ENCODE measurements at regions not wholly inside any gene's neighbourhood (a gene's known extent, or its start where the extent isn't known, plus 50 kb on each side); places are given as distances from the start of the nearest gene placed in this dataset.

DNA sequence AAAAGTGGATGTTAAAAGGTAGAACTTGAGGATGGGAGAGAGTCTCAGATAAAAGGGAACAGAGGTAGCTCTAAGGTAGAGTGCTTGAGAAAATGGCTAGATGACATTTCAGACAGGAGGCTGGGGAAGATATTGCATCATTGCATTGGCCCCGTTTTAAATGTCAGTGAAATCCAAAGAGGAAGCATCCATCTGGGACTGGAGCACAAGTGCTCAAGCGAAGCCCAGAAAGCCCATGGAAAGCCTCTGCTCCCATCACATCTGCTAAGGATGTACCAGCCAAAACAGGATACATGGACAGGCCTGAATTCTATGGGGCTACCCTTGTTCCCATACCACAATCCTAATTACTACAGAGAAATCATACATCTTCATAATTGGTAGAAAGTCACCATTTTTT lies 581.5 kb upstream of the TMEM132C start:
- no peaks in the 10 kb centered on the region for H3K36me3 Mint-ChIP-seq
- Histone ChIP-seq H3K36me3 (ENCODE audit: control insufficient read depth, insufficient read depth, low read length) (no peaks in the 10 kb centered on the region), H3K4me1 (ENCODE audit: control insufficient read depth, insufficient read depth, low read length, poor library complexity, severe bottlenecking) (no peaks in the 10 kb centered on the region), H3K27ac (ENCODE audit: insufficient read depth, low read length, poor library complexity, severe bottlenecking) (no peak overlapping the region), H3K4me3 (ENCODE audit: low read depth, low read length) (no peak overlapping the region), H3K27me3 (ENCODE audit: control insufficient read depth, insufficient read depth, low read length) (no peaks in the 10 kb centered on the region), H3K9me3 (ENCODE audit: control insufficient read depth in 2 of 2, low read length in 2 of 2) (no peaks in the 10 kb centered on the region)
- no peak for ATAC-seq (ENCODE audit: low read depth in 2 of 2)
- no peaks in the 10 kb centered on the region for H3K4me1 Mint-ChIP-seq
- DNase-seq: no peak
- no peaks in the 10 kb centered on the region for H3K27me3 Mint-ChIP-seq
- peaks cover 0 to 9% (median 0%) of the 10 kb centered on the region in 7 donors for H3K9me3 Mint-ChIP-seq
- no peak overlapping the region for H3K4me3 Mint-ChIP-seq
- no peak overlapping the region for H3K27ac Mint-ChIP-seq

DNA sequence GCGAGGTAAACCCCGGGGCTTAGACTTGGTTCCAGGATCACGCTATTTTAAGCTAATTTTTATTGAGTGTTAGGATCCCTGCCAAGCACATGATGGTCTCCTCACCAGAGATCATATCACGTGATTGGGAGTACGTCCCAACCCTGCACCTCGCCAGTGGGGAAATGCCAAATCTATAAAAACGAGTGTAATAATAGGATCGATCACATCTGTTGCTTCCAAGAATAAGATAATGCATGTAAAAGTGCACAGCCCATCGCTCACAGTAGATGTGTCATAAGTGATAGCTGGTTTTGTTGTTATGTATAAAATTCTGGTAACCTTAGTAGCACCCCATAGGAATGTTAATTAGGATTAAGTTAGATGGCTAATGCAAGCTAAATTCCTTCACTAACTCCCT lies 581.0 kb upstream of the TMEM132C start:
- H3K4me1 ChIP-seq (ENCODE audit: control insufficient read depth, insufficient read depth, low read length, poor library complexity, severe bottlenecking): no peaks in the 10 kb centered on the region
- ATAC-seq (ENCODE audit: low read depth in 2 of 2): no peak
- H3K27ac Mint-ChIP-seq: no peak overlapping the region
- H3K27ac ChIP-seq (ENCODE audit: insufficient read depth, low read length, poor library complexity, severe bottlenecking): no peak overlapping the region
- DNase-seq: no peak
- no peaks in the 10 kb centered on the region for H3K9me3 ChIP-seq (ENCODE audit: control insufficient read depth in 2 of 2, low read length in 2 of 2)
- H3K27me3 Mint-ChIP-seq: no peaks in the 10 kb centered on the region
- peaks cover 0 to 9% (median under 1%) of the 10 kb centered on the region in 7 donors for H3K9me3 Mint-ChIP-seq
- H3K4me1 Mint-ChIP-seq: no peaks in the 10 kb centered on the region
- H3K4me3 Mint-ChIP-seq: no peak overlapping the region
- no peaks in the 10 kb centered on the region for H3K36me3 Mint-ChIP-seq
- no peaks in the 10 kb centered on the region for H3K27me3 ChIP-seq (ENCODE audit: control insufficient read depth, insufficient read depth, low read length)
- H3K36me3 ChIP-seq (ENCODE audit: control insufficient read depth, insufficient read depth, low read length): no peaks in the 10 kb centered on the region
- H3K4me3 ChIP-seq (ENCODE audit: low read depth, low read length): no peak overlapping the region

DNA sequence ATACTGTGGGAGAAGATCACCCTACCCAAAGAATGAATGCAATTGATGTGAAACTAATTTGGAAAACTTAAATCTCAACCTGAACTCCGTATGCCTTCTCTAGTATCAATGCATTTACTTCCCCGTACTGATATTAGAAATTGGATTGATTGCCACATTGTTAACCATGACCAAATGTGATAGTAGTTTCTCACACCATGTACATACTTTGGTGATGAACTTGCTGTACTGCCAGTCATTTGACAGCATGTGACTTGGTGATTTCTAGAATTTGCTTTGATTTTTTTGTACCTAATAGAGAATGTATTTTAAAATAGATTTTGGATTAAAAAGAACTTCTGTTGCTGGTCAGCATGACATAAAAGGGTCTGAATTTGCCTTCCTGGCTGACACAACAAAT lies 579.8 kb upstream of the TMEM132C start:
- DNase-seq (no peak), ATAC-seq (ENCODE audit: low read depth in 2 of 2) (no peak)
- Histone ChIP-seq H3K36me3 (ENCODE audit: control insufficient read depth, insufficient read depth, low read length) (no peaks in the 10 kb centered on the region), H3K4me1 (ENCODE audit: control insufficient read depth, insufficient read depth, low read length, poor library complexity, severe bottlenecking) (no peaks in the 10 kb centered on the region), H3K27ac (ENCODE audit: insufficient read depth, low read length, poor library complexity, severe bottlenecking) (no peak overlapping the region), H3K9me3 (ENCODE audit: control insufficient read depth in 2 of 2, low read length in 2 of 2) (no peaks in the 10 kb centered on the region), H3K27me3 (ENCODE audit: control insufficient read depth, insufficient read depth, low read length) (no peaks in the 10 kb centered on the region), H3K4me3 (ENCODE audit: low read depth, low read length) (no peak overlapping the region)
- Mint-ChIP-seq H3K27ac (no peak overlapping the region), H3K4me3 (no peak overlapping the region), H3K36me3 (no peaks in the 10 kb centered on the region), H3K9me3 (peaks cover 0 to 13% (median 4%) of the 10 kb centered on the region in 7 donors), H3K27me3 (no peaks in the 10 kb centered on the region), H3K4me1 (no peaks in the 10 kb centered on the region)

DNA sequence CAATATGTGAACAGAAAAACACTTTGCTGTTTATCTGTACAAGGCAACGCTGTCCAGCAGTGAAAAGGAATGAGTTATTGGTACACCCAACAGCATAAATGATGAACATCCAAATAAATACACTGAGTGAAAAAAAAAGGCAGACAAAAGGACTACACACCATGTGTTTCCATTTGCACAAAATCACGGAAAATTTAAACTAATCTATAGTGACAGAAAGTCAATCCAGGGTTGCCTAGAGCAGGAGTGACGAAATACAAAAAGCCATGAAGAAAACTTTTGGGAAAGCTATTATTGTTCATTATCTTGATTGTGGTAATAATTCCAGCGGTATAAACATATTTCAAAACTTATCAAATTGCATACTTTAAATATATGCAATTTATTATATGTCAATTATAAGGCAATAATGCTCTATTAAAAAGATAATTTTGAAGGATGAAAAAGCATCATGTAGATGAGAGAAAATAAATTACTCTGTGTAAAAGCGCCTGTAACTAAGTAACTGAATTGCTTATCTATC lies 578.0 kb upstream of the TMEM132C start:
- H3K27ac ChIP-seq (ENCODE audit: insufficient read depth, low read length, poor library complexity, severe bottlenecking): no peak overlapping the region

DNA sequence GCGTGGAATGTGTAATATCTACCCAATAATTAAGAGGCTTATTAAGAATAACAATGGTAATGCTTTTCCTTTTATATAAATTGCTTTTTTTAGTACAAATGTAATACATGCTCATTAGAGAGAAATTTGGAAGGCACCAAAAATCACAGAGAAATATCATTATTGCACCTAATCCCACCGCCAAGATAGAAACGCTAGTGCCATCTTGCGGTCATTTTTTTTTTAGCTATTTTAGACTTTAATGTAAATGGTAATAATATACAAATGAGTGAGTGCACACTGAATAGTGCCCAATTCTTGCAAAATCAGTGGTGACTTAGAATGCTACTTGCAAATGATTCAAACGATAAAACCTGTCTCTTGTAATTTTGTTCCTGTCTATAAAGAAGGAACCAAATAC lies 576.8 kb upstream of the TMEM132C start:
- H3K4me1 ChIP-seq (ENCODE audit: control insufficient read depth, insufficient read depth, low read length, poor library complexity, severe bottlenecking): no peaks in the 10 kb centered on the region
- H3K27me3 Mint-ChIP-seq: no peaks in the 10 kb centered on the region
- no peak overlapping the region for H3K27ac Mint-ChIP-seq
- no peaks in the 10 kb centered on the region for H3K4me1 Mint-ChIP-seq
- no peaks in the 10 kb centered on the region for H3K36me3 Mint-ChIP-seq
- H3K27ac ChIP-seq (ENCODE audit: insufficient read depth, low read length, poor library complexity, severe bottlenecking): no peak overlapping the region
- H3K4me3 ChIP-seq (ENCODE audit: low read depth, low read length): no peak overlapping the region
- ATAC-seq (ENCODE audit: low read depth in 2 of 2) (no peak), DNase-seq (no peak)
- H3K36me3 ChIP-seq (ENCODE audit: control insufficient read depth, insufficient read depth, low read length): no peaks in the 10 kb centered on the region
- no peaks in the 10 kb centered on the region for H3K27me3 ChIP-seq (ENCODE audit: control insufficient read depth, insufficient read depth, low read length)
- no peak overlapping the region for H3K4me3 Mint-ChIP-seq
- H3K9me3 ChIP-seq (ENCODE audit: control insufficient read depth in 2 of 2, low read length in 2 of 2): no peaks in the 10 kb centered on the region
- peaks cover 0 to 7% (median 2%) of the 10 kb centered on the region in 7 donors for H3K9me3 Mint-ChIP-seq

More for the DNA sequence above, 578.0 kb upstream of the TMEM132C start:
- Mint-ChIP-seq H3K27me3 (no peaks in the 10 kb centered on the region), H3K4me3 (peak overlapping the region in 1 of 4 donors; percentile 21), H3K27ac (no peak overlapping the region), H3K9me3 (peaks cover 0 to 7% (median 4%) of the 10 kb centered on the region in 7 donors), H3K36me3 (no peaks in the 10 kb centered on the region), H3K4me1 (no peaks in the 10 kb centered on the region)
- H3K4me3 ChIP-seq (ENCODE audit: low read depth, low read length): no peak overlapping the region
- H3K36me3 ChIP-seq (ENCODE audit: control insufficient read depth, insufficient read depth, low read length): no peaks in the 10 kb centered on the region
- H3K9me3 ChIP-seq (ENCODE audit: control insufficient read depth in 2 of 2, low read length in 2 of 2): no peaks in the 10 kb centered on the region
- no peaks in the 10 kb centered on the region for H3K4me1 ChIP-seq (ENCODE audit: control insufficient read depth, insufficient read depth, low read length, poor library complexity, severe bottlenecking)
- no peaks in the 10 kb centered on the region for H3K27me3 ChIP-seq (ENCODE audit: control insufficient read depth, insufficient read depth, low read length)
- DNase-seq: no peak
- ATAC-seq (ENCODE audit: low read depth in 2 of 2): no peak

DNA sequence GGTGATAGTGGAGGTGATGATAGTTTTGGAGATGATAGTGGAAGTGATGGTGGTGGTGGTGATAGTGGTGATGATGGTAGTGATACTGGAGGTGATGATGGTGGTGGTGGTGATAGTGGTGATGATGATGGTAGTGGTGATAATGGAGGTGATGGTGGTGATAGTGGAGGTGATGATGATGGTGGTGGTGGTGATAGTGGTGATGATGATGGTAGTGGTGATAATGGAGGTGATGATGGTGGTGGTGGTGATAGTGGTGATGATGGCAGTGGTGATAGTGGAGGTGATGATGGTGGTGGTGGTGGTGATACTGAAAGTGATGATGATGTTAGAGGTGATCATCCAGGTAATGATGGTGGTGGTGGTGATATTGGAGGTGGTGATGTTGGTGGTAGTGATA lies 570.0 kb upstream of the TMEM132C start:
- Histone ChIP-seq H3K36me3 (ENCODE audit: control insufficient read depth, insufficient read depth, low read length) (no peaks in the 10 kb centered on the region), H3K4me1 (ENCODE audit: control insufficient read depth, insufficient read depth, low read length, poor library complexity, severe bottlenecking) (no peaks in the 10 kb centered on the region), H3K27me3 (ENCODE audit: control insufficient read depth, insufficient read depth, low read length) (no peaks in the 10 kb centered on the region), H3K4me3 (ENCODE audit: low read depth, low read length) (no peak overlapping the region), H3K27ac (ENCODE audit: insufficient read depth, low read length, poor library complexity, severe bottlenecking) (no peak overlapping the region), H3K9me3 (ENCODE audit: control insufficient read depth in 2 of 2, low read length in 2 of 2) (no peaks in the 10 kb centered on the region)
- Mint-ChIP-seq H3K27ac (no peak overlapping the region), H3K9me3 (peaks cover 0 to 14% (median 2%) of the 10 kb centered on the region in 7 donors), H3K4me3 (no peak overlapping the region), H3K4me1 (no peaks in the 10 kb centered on the region), H3K27me3 (no peaks in the 10 kb centered on the region), H3K36me3 (no peaks in the 10 kb centered on the region)
- ATAC-seq (ENCODE audit: low read depth in 2 of 2) (no peak), DNase-seq (no peak)

DNA sequence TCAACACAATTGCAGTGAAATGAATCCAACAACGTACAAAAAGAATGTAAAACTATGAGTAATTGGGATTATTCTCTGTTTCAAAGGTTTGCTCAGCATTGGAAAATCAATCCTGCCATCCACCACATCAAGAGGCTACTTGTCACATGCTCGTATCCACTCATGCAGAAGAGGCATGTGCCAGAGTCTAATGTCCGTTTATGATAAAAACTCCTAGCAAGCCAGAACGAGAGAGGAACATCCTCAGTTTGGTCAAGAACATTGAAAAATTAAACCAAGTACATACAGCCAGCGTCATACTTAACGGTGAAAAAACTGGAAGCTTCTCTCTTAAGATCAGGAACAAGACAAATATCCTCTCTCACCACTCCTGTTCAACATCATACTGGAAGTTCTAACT lies 563.9 kb upstream of the TMEM132C start:
- Histone ChIP-seq H3K27me3 (ENCODE audit: control insufficient read depth, insufficient read depth, low read length) (no peaks in the 10 kb centered on the region), H3K9me3 (ENCODE audit: control insufficient read depth in 2 of 2, low read length in 2 of 2) (no peaks in the 10 kb centered on the region), H3K36me3 (ENCODE audit: control insufficient read depth, insufficient read depth, low read length) (no peaks in the 10 kb centered on the region), H3K27ac (ENCODE audit: insufficient read depth, low read length, poor library complexity, severe bottlenecking) (no peak overlapping the region), H3K4me3 (ENCODE audit: low read depth, low read length) (no peak overlapping the region), H3K4me1 (ENCODE audit: control insufficient read depth, insufficient read depth, low read length, poor library complexity, severe bottlenecking) (no peaks in the 10 kb centered on the region)
- ATAC-seq (ENCODE audit: low read depth in 2 of 2) (no peak), DNase-seq (no peak)
- Mint-ChIP-seq H3K27ac (no peak overlapping the region), H3K4me3 (no peak overlapping the region), H3K36me3 (no peaks in the 10 kb centered on the region), H3K27me3 (no peaks in the 10 kb centered on the region), H3K4me1 (no peaks in the 10 kb centered on the region), H3K9me3 (peaks cover 1 to 23% (median 5%) of the 10 kb centered on the region in 7 donors)

DNA sequence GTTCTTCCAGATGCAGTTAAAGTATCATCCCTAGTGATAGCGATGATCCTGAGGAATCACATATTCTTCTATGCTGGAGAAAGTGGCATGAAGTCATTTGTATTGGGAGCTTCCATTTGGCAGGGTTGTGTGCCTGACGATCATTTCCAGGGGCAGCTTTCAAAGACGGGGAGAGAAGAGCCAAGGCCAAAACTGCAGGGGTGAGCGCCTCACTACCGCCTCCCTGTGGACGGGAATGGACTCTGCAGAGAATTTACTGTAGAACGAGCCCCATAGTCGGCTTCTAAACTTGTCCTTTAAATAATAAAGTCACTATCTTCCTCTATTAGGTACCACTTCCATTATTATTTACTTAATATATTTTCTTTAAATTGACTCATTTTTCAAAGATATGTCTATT lies 555.9 kb upstream of the TMEM132C start:
- no peaks in the 10 kb centered on the region for H3K36me3 Mint-ChIP-seq
- H3K4me3 ChIP-seq (ENCODE audit: low read depth, low read length): no peak overlapping the region
- H3K4me3 Mint-ChIP-seq: no peak overlapping the region
- peaks cover 0 to 3% of the 10 kb centered on the region in 2 experiments for H3K9me3 ChIP-seq (ENCODE audit: control insufficient read depth in 2 of 2, low read length in 2 of 2)
- no peaks in the 10 kb centered on the region for H3K27me3 Mint-ChIP-seq
- H3K4me1 Mint-ChIP-seq: no peaks in the 10 kb centered on the region
- peaks cover 0 to 6% (median 3%) of the 10 kb centered on the region in 7 donors for H3K9me3 Mint-ChIP-seq
- no peaks in the 10 kb centered on the region for H3K4me1 ChIP-seq (ENCODE audit: control insufficient read depth, insufficient read depth, low read length, poor library complexity, severe bottlenecking)
- H3K27ac ChIP-seq (ENCODE audit: insufficient read depth, low read length, poor library complexity, severe bottlenecking): no peak overlapping the region
- DNase-seq: no peak
- H3K27me3 ChIP-seq (ENCODE audit: control insufficient read depth, insufficient read depth, low read length): no peaks in the 10 kb centered on the region
- H3K36me3 ChIP-seq (ENCODE audit: control insufficient read depth, insufficient read depth, low read length): no peaks in the 10 kb centered on the region
- no peak for ATAC-seq (ENCODE audit: low read depth in 2 of 2)
- no peak overlapping the region for H3K27ac Mint-ChIP-seq
